ENCODE measurements at regions not wholly inside any gene's neighbourhood (a gene's known extent, or its start where the extent isn't known, plus 50 kb on each side); places are given as distances from the start of the nearest gene placed in this dataset.

DNA sequence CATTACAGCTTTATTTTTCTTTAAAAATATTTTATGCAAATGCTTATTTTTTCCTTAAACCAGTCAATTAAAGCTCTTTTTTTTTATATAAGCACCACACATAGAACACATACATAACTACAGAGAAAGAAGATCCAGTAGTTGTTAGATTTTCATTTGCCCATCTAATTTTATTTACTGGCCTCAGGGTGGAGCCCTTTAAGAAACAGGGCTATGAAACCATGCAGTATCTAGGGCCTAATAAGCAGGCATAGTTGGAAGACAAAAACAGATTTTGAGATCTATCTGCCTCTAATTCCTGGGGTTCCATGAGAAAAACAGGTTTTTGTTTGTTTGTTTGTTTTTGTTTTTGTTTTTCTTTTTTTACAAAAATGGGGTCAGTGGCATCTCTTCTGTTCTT lies 120.6 kb downstream of the BCHE start:
- Histone ChIP-seq H3K4me3 (ENCODE audit: severe bottlenecking) (no peak overlapping the region), H3K9me3 (ENCODE audit: severe bottlenecking) (no peaks in the 10 kb centered on the region), H3K36me3 (ENCODE audit: low read depth) (no peaks in the 10 kb centered on the region), H3K27me3 (ENCODE audit: insufficient read depth, poor library complexity, severe bottlenecking) (no peaks in the 10 kb centered on the region), H3K4me1 (ENCODE audit: insufficient read depth, poor library complexity, severe bottlenecking) (no peaks in the 10 kb centered on the region), H3K27ac (ENCODE audit: poor library complexity, severe bottlenecking) (no peak overlapping the region)
- ATAC-seq (ENCODE audit: low read depth) (no peak), DNase-seq (ENCODE audit: low spot score) (no peak)
- TF ChIP-seq, protein P1, sequence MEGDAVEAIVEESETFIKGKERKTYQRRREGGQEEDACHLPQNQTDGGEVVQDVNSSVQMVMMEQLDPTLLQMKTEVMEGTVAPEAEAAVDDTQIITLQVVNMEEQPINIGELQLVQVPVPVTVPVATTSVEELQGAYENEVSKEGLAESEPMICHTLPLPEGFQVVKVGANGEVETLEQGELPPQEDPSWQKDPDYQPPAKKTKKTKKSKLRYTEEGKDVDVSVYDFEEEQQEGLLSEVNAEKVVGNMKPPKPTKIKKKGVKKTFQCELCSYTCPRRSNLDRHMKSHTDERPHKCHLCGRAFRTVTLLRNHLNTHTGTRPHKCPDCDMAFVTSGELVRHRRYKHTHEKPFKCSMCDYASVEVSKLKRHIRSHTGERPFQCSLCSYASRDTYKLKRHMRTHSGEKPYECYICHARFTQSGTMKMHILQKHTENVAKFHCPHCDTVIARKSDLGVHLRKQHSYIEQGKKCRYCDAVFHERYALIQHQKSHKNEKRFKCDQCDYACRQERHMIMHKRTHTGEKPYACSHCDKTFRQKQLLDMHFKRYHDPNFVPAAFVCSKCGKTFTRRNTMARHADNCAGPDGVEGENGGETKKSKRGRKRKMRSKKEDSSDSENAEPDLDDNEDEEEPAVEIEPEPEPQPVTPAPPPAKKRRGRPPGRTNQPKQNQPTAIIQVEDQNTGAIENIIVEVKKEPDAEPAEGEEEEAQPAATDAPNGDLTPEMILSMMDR (IDR thresholded peaks at IDR 0.05; ENCODE audit: poor library complexity, severe bottlenecking), result no peak

DNA sequence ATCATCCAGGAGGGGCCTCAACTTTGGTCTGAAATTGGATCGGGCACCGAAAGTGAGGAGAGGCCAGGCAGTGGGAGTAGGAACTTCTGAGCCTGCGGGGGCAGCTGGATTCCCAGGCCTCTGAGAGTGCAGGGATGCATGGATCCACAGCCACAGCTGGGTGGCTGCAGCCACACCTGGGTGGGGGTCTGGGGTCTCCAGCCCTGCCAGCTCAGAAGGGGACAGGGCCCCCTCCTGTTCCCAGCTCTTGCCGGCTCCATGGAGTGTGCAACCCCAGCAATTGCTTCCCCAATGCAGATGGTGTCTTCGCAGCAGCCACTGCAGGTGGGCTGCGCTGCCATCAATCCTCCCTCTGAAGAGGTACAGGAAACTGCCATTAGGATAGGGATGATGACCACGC lies 123.7 kb downstream of the BCHE start:
- TF ChIP-seq, protein P1 (IDR thresholded peaks at IDR 0.05; ENCODE audit: poor library complexity, severe bottlenecking), result no peak
- Histone ChIP-seq H3K4me3 (ENCODE audit: severe bottlenecking) (no peak overlapping the region), H3K36me3 (ENCODE audit: low read depth) (no peaks in the 10 kb centered on the region), H3K27me3 (ENCODE audit: insufficient read depth, poor library complexity, severe bottlenecking) (no peaks in the 10 kb centered on the region), H3K27ac (ENCODE audit: poor library complexity, severe bottlenecking) (no peak overlapping the region), H3K4me1 (ENCODE audit: insufficient read depth, poor library complexity, severe bottlenecking) (no peaks in the 10 kb centered on the region), H3K9me3 (ENCODE audit: severe bottlenecking) (no peaks in the 10 kb centered on the region)
- ATAC-seq (ENCODE audit: low read depth) (no peak), DNase-seq (ENCODE audit: low spot score) (no peak)

DNA sequence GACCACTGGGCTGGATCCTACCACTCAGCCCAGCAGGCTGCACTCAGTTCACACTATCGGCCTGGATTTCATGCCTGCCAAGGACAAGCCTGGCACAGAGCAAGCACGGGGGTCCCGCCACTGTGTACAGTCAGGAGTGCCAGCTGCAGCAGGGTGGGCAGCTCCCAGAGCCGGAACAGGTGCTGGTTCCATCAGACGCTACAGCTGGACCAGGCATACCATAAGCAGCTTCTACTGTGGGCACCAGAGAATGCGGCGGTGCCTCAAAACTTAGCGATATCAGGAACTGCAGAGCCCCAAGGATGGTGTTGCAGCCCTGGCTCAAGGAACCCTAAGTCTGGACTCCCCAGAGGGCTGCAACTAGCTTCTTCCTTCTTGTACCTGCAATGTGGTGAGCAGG lies 124.8 kb downstream of the BCHE start:
- DNase-seq (ENCODE audit: low spot score), result no peak

DNA sequence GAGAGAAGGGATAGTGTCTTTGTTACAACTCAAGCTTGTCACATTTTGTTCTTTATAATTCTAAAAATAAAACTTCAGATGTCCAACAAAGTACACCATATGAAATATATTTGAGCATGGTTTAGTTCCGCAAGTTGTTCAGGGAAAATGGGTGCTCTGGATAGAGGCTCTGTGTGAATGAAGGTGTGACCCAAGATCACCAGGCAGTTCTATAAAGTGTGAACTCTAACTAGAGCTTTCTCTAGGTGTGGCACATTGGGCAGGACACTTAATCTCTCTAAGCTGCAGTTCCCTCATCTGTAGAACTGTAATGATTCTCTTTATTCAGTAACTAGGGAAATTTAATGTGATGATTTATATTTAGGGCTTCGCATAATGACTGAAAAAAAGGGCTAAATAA lies 139.3 kb downstream of the BCHE start:
- ATAC-seq (ENCODE audit: low read depth) (no peak), DNase-seq (ENCODE audit: low spot score) (no peak)
- no peak overlapping the region for H3K27ac ChIP-seq (ENCODE audit: poor library complexity, severe bottlenecking)
- no peaks in the 10 kb centered on the region for H3K36me3 ChIP-seq (ENCODE audit: low read depth)
- TF ChIP-seq, protein P1 (IDR thresholded peaks at IDR 0.05; ENCODE audit: poor library complexity, severe bottlenecking), result no peak
- no peaks in the 10 kb centered on the region for H3K27me3 ChIP-seq (ENCODE audit: insufficient read depth, poor library complexity, severe bottlenecking)
- H3K4me3 ChIP-seq (ENCODE audit: severe bottlenecking), result no peak overlapping the region
- H3K9me3 ChIP-seq (ENCODE audit: severe bottlenecking), result no peaks in the 10 kb centered on the region
- H3K4me1 ChIP-seq (ENCODE audit: insufficient read depth, poor library complexity, severe bottlenecking), result no peaks in the 10 kb centered on the region

More for the DNA sequence above, 124.8 kb downstream of the BCHE start:
- Histone ChIP-seq H3K4me3 (ENCODE audit: severe bottlenecking) (no peak overlapping the region), H3K4me1 (ENCODE audit: insufficient read depth, poor library complexity, severe bottlenecking) (no peaks in the 10 kb centered on the region), H3K27ac (ENCODE audit: poor library complexity, severe bottlenecking) (no peak overlapping the region), H3K36me3 (ENCODE audit: low read depth) (no peaks in the 10 kb centered on the region), H3K9me3 (ENCODE audit: severe bottlenecking) (no peaks in the 10 kb centered on the region), H3K27me3 (ENCODE audit: insufficient read depth, poor library complexity, severe bottlenecking) (no peaks in the 10 kb centered on the region)
- TF ChIP-seq, protein P1 (IDR thresholded peaks at IDR 0.05; ENCODE audit: poor library complexity, severe bottlenecking), result no peak
- no peak for ATAC-seq (ENCODE audit: low read depth)

DNA sequence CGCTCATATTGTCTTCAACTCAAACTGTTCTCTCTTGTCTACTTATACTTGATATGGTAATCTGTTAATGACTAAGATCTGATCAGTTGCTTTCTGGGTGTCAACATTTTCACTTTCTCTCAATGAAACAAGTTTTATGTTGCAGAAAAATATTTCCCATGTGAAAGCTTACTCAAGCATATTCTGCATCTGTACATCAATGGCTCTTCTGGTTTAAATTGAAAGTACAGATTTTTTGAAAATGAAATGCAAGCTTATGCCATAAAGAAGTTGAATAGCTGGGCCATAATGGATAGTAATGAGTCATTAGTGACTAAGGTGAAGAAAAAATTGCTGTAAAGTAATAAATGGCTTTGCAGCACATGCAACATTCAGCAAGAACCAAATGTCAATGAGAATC lies 140.7 kb downstream of the BCHE start:
- Histone ChIP-seq H3K27me3 (ENCODE audit: insufficient read depth, poor library complexity, severe bottlenecking) (no peaks in the 10 kb centered on the region), H3K4me3 (ENCODE audit: severe bottlenecking) (no peak overlapping the region)
- TF ChIP-seq, protein P1 (IDR thresholded peaks at IDR 0.05; ENCODE audit: poor library complexity, severe bottlenecking), result no peak

More for the DNA sequence above, 140.7 kb downstream of the BCHE start:
- Histone ChIP-seq H3K36me3 (ENCODE audit: low read depth) (no peaks in the 10 kb centered on the region), H3K27ac (ENCODE audit: poor library complexity, severe bottlenecking) (no peak overlapping the region), H3K4me1 (ENCODE audit: insufficient read depth, poor library complexity, severe bottlenecking) (no peaks in the 10 kb centered on the region), H3K9me3 (ENCODE audit: severe bottlenecking) (no peaks in the 10 kb centered on the region)
- DNase-seq (ENCODE audit: low spot score), result no peak
- no peak for ATAC-seq (ENCODE audit: low read depth)

All from RWPE2 (cell line).